HEK293 (cell line): ENCODE measurements at regions not wholly inside any gene's neighbourhood (a gene's known extent, or its start where the extent isn't known, plus 50 kb on each side); places are given as distances from the start of the nearest gene placed in this dataset.

Source experiments
- CTCF ChIA-PET: fragments of 350-600 bp; formaldehyde crosslinking; extraction: SDS; loops from one replicate; lab custom pipeline; 2021; ENCODE audit warnings: antibody characterized with exemption; lab: Yijun Ruan, JAX
- POLR2A ChIA-PET: fragments of 300-600 bp; formaldehyde crosslinking; extraction: SDS; loops from one replicate; lab custom pipeline; 2020; ENCODE audit warnings: antibody characterized with exemption, inconsistent platforms; lab: Yijun Ruan, JAX
- H3K27ac ChIP-seq: fragments of 200-500 bp; sonication (Bioruptor generic); 2 replicates; pipeline ENCODE4 v1.5.1; 2014; ENCODE audit warnings: low read depth, low read length, control low read depth, inconsistent platforms; ENCODE audit errors: extremely low read depth
- H3K36me3 ChIP-seq, 2 experiments: fragments of 200-500 bp in 1 of 2; sonication (Bioruptor generic) in 1 of 2; 1 replicate in 1 of 2; 2 replicates in 1 of 2; pipeline ENCODE4 v1.5.1; 2014 to 2017; ENCODE audit warnings: inconsistent platforms in 2 of 2, low read length in 2 of 2; ENCODE audit not compliant: control insufficient read depth in 2 of 2, insufficient read depth in 1 of 2
- H3K4me1 ChIP-seq: fragments of 200-500 bp; sonication (Bioruptor generic); 2 replicates; pipeline ENCODE4 v1.5.1; 2014; ENCODE audit warnings: mild to moderate bottlenecking, low read length, inconsistent platforms; ENCODE audit not compliant: control insufficient read depth, insufficient read depth
- H3K4me3 ChIP-seq: 2 replicates; pipeline ENCODE4 v1.5.1; 2011; ENCODE audit warnings: low read depth, mild to moderate bottlenecking, control low read depth, low read length, moderate library complexity
- H3K9me3 ChIP-seq: fragments of 200-500 bp; sonication (Bioruptor generic); 2 replicates; pipeline ENCODE4 v1.5.1; 2014; ENCODE audit warnings: low read depth, low read length, inconsistent platforms; ENCODE audit not compliant: control insufficient read depth, insufficient read depth
- AEBP2 ChIP-seq: fragments of 450-650 bp; formaldehyde crosslinking; IDR thresholded peaks from 2 replicates; pipeline ENCODE4 v1.5.1; 2016; ENCODE audit warnings: missing biosample characterization, missing genetic modification characterization, borderline replicate concordance
- HOXD13 ChIP-seq: sonication (generic); formaldehyde crosslinking; IDR thresholded peaks from 2 replicates; pipeline ENCODE4 v1.8.0; 2022; ENCODE audit warnings: missing genetic modification reagents, borderline replicate concordance
- KLF1 ChIP-seq: fragments of 450-650 bp; formaldehyde crosslinking; IDR thresholded peaks from 2 replicates; pipeline ENCODE4 v1.5.1; 2016; ENCODE audit warnings: missing biosample characterization, missing genetic modification characterization
- ZBTB11 ChIP-seq: fragments of 450-650 bp; formaldehyde crosslinking; conservative IDR thresholded peaks from 2 replicates; pipeline ENCODE4 v1.5.1; 2016; ENCODE audit warnings: low read depth, missing biosample characterization, missing genetic modification characterization
- ZBTB17 ChIP-seq: fragments of 450-650 bp; formaldehyde crosslinking; IDR thresholded peaks from 2 replicates; pipeline ENCODE4 v1.5.1; 2016; ENCODE audit warnings: missing biosample characterization, missing genetic modification characterization
- ZFHX2 ChIP-seq: fragments of 450-650 bp; formaldehyde crosslinking; conservative IDR thresholded peaks from 2 replicates; pipeline ENCODE4 v1.5.1; 2016; ENCODE audit warnings: missing biosample characterization, missing genetic modification characterization
- ZNF10 ChIP-seq: fragments of 450-650 bp; formaldehyde crosslinking; IDR thresholded peaks from 2 replicates; pipeline ENCODE4 v1.5.1; 2017; ENCODE audit warnings: missing biosample characterization, missing genetic modification characterization
- ZNF132 ChIP-seq: fragments of 450-650 bp; formaldehyde crosslinking; IDR thresholded peaks from 2 replicates; pipeline ENCODE4 v1.5.1; 2017; ENCODE audit warnings: missing biosample characterization, missing genetic modification characterization, borderline replicate concordance
- ZNF146 ChIP-seq: fragments of 450-650 bp; formaldehyde crosslinking; IDR thresholded peaks from 2 replicates; pipeline ENCODE4 v1.5.1; 2016; ENCODE audit warnings: missing biosample characterization, missing genetic modification characterization
- ZNF335 ChIP-seq: fragments of 450-650 bp; formaldehyde crosslinking; conservative IDR thresholded peaks from 2 replicates; pipeline ENCODE4 v1.5.1; 2016; ENCODE audit warnings: missing biosample characterization, missing genetic modification characterization
- ZNF341 ChIP-seq: fragments of 450-650 bp; formaldehyde crosslinking; IDR thresholded peaks from 2 replicates; pipeline ENCODE4; 2016; ENCODE audit warnings: low read depth, missing biosample characterization, missing genetic modification characterization
- ZNF473 ChIP-seq: fragments of 450-650 bp; formaldehyde crosslinking; IDR thresholded peaks from 2 replicates; pipeline ENCODE4 v1.5.1; 2017; ENCODE audit warnings: missing biosample characterization, missing genetic modification characterization
- ZNF501 ChIP-seq: fragments of 450-650 bp; formaldehyde crosslinking; IDR thresholded peaks from 2 replicates; pipeline ENCODE4 v1.5.1; 2016; ENCODE audit warnings: missing biosample characterization, missing genetic modification characterization
- ZNF518A ChIP-seq: fragments of 450-650 bp; formaldehyde crosslinking; conservative IDR thresholded peaks from 2 replicates; pipeline ENCODE4 v1.5.1; 2016; ENCODE audit warnings: low read depth, missing biosample characterization, missing genetic modification characterization
- ZNF580 ChIP-seq: fragments of 450-650 bp; formaldehyde crosslinking; IDR thresholded peaks from 2 replicates; pipeline ENCODE4 v1.5.1; 2016; ENCODE audit warnings: missing biosample characterization, missing genetic modification characterization
- ZSCAN18 ChIP-seq: fragments of 450-650 bp; formaldehyde crosslinking; IDR thresholded peaks from 2 replicates; pipeline ENCODE4 v1.5.1; 2016; ENCODE audit warnings: missing biosample characterization, missing genetic modification characterization
- ZXDB ChIP-seq: fragments of 450-650 bp; formaldehyde crosslinking; IDR thresholded peaks from 2 replicates; pipeline ENCODE4 v1.5.1; 2016; ENCODE audit warnings: missing biosample characterization, missing genetic modification characterization

GRCh38 chr2:138155304-138155703 is 191.0 kb downstream of the HNMT start:
- H3K4me1 ChIP-seq = no peaks in the 10 kb centered on the region
- H3K4me3 ChIP-seq = no peak overlapping the region
- CTCF ChIA-PET = interaction anchor here (0.5 kb wide), 1 partner anchor 287 kb away, joined by 3 read pairs; no protein-coding TSS in a partner anchor
- POLR2A ChIA-PET = interaction anchor here (0.6 kb wide), 1 partner anchor 68 kb away, joined by 5 read pairs; no protein-coding TSS in a partner anchor
- no peaks in the 10 kb centered on the region for H3K36me3 ChIP-seq
- no peak overlapping the region for H3K27ac ChIP-seq
- no peak for TF ChIP-seq ZNF146
- no peak for TF ChIP-seq AEBP2
- no peak for TF ChIP-seq ZNF473 (tag by site-specific recombination)
- TF ChIP-seq HOXD13 = no peak
- TF ChIP-seq ZBTB11 (tag by site-specific recombination) = no peak
- TF ChIP-seq ZFHX2 (tag by site-specific recombination) = no peak
- no peak for TF ChIP-seq ZNF518A (tag by site-specific recombination)
- no peak for TF ChIP-seq ZNF501 (tag by site-specific recombination)
- TF ChIP-seq ZNF580 (tag by site-specific recombination) = no peak
- no peak for TF ChIP-seq ZBTB17 (tag by site-specific recombination)
- no peak for TF ChIP-seq ZNF132 (tag by site-specific recombination)
- TF ChIP-seq ZNF335 (tag by site-specific recombination) = no peak
- TF ChIP-seq ZNF341 (tag by site-specific recombination) = no peak
- no peak for TF ChIP-seq KLF1 (tag by site-specific recombination)
- no peak for TF ChIP-seq ZNF10
- no peak for TF ChIP-seq ZSCAN18 (tag by site-specific recombination)
- no peak for TF ChIP-seq ZXDB
- H3K9me3 ChIP-seq = no peaks in the 10 kb centered on the region
